Progenitor cell of endocrine pancreas (in vitro differentiated cells): ENCODE measurements at regions not wholly inside any gene's neighbourhood (a gene's known extent, or its start where the extent isn't known, plus 50 kb on each side); places are given as distances from the start of the nearest gene placed in this dataset.
"Not testable (repeated sequence)": the region's sequence is repeated elsewhere in the genome, so short reads cannot be mapped to it uniquely, and the experiment has no call there.

ENCODE experiments used
- DNase-seq: peaks from one replicate; pipeline ENCODE4 v3.0.0; 2021; ENCODE audit warnings: low spot score; ENCODE audit not compliant: unreplicated experiment
- H3K27ac Mint-ChIP-seq: 2 replicates; pipeline ENCODE4 v1.8.0; 2021; ENCODE audit warnings: mild to moderate bottlenecking, moderate library complexity, mixed read lengths
- H3K27me3 Mint-ChIP-seq: 2 replicates; pipeline ENCODE4 v1.8.0; 2021; ENCODE audit warnings: mixed read lengths
- H3K36me3 Mint-ChIP-seq: 2 replicates; pipeline ENCODE4 v1.8.0; 2022; ENCODE audit warnings: mixed read lengths; ENCODE audit not compliant: insufficient read depth
- H3K4me1 Mint-ChIP-seq: 2 replicates; pipeline ENCODE4 v1.8.0; 2021; ENCODE audit warnings: low read depth, mixed read lengths
- H3K4me3 Mint-ChIP-seq: 2 replicates; pipeline ENCODE4 v1.8.0; 2021; ENCODE audit warnings: low read depth, mild to moderate bottlenecking, moderate library complexity, mixed read lengths
- H3K9me3 Mint-ChIP-seq: 2 replicates; pipeline ENCODE4 v1.8.0; 2021; ENCODE audit warnings: low read depth, mixed read lengths
- TF ChIP-seq, protein P1 (sequence below): fragments of 200-600 bp; sonication (generic); IDR thresholded peaks from one replicate; pipeline ENCODE4 v1.5.0; 2021; ENCODE audit warnings: antibody characterized with exemption, mild to moderate bottlenecking; ENCODE audit not compliant: unreplicated experiment

DNA sequence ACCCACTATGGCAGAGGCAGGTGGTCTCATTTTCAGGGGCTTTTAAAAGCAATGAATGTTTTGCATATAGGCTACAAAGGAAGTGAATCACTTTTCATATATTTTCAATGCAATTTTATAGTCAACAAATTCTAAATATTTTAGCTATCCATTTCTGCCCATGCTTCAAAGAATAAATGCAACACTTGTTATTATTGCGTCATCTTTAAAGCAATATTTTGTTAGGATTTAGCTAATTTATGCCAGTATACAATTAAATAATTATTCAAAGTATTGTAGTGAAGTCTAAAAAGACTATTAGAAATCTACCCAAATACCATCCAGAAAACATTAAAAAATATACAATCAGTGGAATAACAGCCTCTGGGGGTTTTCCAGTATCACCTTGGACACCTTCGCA lies 509.1 kb upstream of the SPANXN1 start:
- no peak for DNase-seq
- H3K27me3 Mint-ChIP-seq = no peaks in the 10 kb centered on the region
- H3K9me3 Mint-ChIP-seq = peaks cover 27% of the 10 kb centered on the region
- no peaks in the 10 kb centered on the region for H3K4me1 Mint-ChIP-seq
- TF ChIP-seq, protein P1, sequence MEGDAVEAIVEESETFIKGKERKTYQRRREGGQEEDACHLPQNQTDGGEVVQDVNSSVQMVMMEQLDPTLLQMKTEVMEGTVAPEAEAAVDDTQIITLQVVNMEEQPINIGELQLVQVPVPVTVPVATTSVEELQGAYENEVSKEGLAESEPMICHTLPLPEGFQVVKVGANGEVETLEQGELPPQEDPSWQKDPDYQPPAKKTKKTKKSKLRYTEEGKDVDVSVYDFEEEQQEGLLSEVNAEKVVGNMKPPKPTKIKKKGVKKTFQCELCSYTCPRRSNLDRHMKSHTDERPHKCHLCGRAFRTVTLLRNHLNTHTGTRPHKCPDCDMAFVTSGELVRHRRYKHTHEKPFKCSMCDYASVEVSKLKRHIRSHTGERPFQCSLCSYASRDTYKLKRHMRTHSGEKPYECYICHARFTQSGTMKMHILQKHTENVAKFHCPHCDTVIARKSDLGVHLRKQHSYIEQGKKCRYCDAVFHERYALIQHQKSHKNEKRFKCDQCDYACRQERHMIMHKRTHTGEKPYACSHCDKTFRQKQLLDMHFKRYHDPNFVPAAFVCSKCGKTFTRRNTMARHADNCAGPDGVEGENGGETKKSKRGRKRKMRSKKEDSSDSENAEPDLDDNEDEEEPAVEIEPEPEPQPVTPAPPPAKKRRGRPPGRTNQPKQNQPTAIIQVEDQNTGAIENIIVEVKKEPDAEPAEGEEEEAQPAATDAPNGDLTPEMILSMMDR = no peak
- no peaks in the 10 kb centered on the region for H3K36me3 Mint-ChIP-seq
- H3K27ac Mint-ChIP-seq = no peak overlapping the region
- H3K4me3 Mint-ChIP-seq = no peak overlapping the region

GRCh38 chrX:144768540-144768939 lies 478.8 kb upstream of the SPANXN1 start:
- Mint-ChIP-seq H3K9me3 (peaks cover 22% of the 10 kb centered on the region), H3K27me3 (no peaks in the 10 kb centered on the region), H3K4me1 (no peaks in the 10 kb centered on the region), H3K27ac (no peak overlapping the region), H3K36me3 (no peaks in the 10 kb centered on the region), H3K4me3 (no peak overlapping the region)
- TF ChIP-seq, protein P1 = no peak
- no peak for DNase-seq

GRCh38 chrX:144783528-144783927 lies 463.8 kb upstream of the SPANXN1 start:
- H3K4me1 Mint-ChIP-seq, DNase-seq, H3K27ac Mint-ChIP-seq, H3K36me3 Mint-ChIP-seq, H3K4me3 Mint-ChIP-seq, H3K27me3 Mint-ChIP-seq: not testable (repeated sequence)
- peaks cover 28% of the 10 kb centered on the region for H3K9me3 Mint-ChIP-seq

GRCh38 chrX:144790148-144790547 lies 457.2 kb upstream of the SPANXN1 start:
- Mint-ChIP-seq H3K4me3 (no peak overlapping the region), H3K9me3 (peaks cover 75% of the 10 kb centered on the region), H3K27ac (no peak overlapping the region), H3K4me1 (no peaks in the 10 kb centered on the region), H3K27me3 (no peaks in the 10 kb centered on the region), H3K36me3 (peaks cover 1% of the 10 kb centered on the region)
- TF ChIP-seq, protein P1 = no peak
- no peak for DNase-seq

DNA sequence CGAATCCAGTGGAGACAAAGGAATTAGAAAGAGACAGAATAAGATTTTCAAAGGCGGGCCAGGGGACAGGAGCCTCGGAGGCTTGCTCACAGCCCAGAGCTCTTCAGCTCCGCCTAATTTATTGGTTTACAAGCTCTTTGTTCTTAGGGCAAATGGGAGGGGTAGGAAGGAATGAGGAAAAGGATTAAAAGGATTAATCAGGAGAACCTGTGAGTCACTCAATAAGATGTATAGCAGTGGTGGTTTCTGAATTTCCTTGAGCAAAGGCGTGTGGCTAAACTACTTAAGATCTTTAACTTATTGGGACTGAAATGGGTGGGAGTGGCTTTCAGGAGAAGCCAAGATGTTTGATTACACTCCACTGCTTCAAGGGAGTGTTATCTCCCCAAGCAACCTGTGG lies 456.0 kb upstream of the SPANXN1 start:
- Mint-ChIP-seq H3K9me3 (peaks cover 67% of the 10 kb centered on the region), H3K4me3 (no peak overlapping the region), H3K4me1 (no peaks in the 10 kb centered on the region), H3K27ac (no peak overlapping the region), H3K27me3 (no peaks in the 10 kb centered on the region), H3K36me3 (no peaks in the 10 kb centered on the region)
- TF ChIP-seq, protein P1 = no peak
- DNase-seq = no peak

GRCh38 chrX:144798972-144799371 lies 448.3 kb upstream of the SPANXN1 start:
- peaks cover 10% of the 10 kb centered on the region for H3K9me3 Mint-ChIP-seq
- no peaks in the 10 kb centered on the region for H3K27me3 Mint-ChIP-seq
- H3K4me1 Mint-ChIP-seq = no peaks in the 10 kb centered on the region

More at GRCh38 chrX:144798972-144799371, 448.3 kb upstream of the SPANXN1 start:
- Mint-ChIP-seq H3K27ac (no peak overlapping the region), H3K36me3 (no peaks in the 10 kb centered on the region), H3K4me3 (no peak overlapping the region)
- no peak for DNase-seq
- TF ChIP-seq, protein P1 = no peak
